Fibroblast of lung (primary cell): ENCODE measurements at regions not wholly inside any gene's neighbourhood (a gene's known extent, or its start where the extent isn't known, plus 50 kb on each side); places are given as distances from the start of the nearest gene placed in this dataset.

Experiments
- EZH2 ChIP-seq: IDR thresholded peaks from 2 replicates; pipeline ENCODE4 v1.5.1; 2012; ENCODE audit warnings: low read length, control low read depth, mild to moderate bottlenecking; ENCODE audit errors: missing control alignments
- TF ChIP-seq, protein P1 (sequence below), 2 donors: IDR thresholded peaks in 1 of 2; conservative IDR thresholded peaks in 1 of 2; 1 replicate in 1 of 2; 2 replicates in 1 of 2; pipeline ENCODE4 v1.5.1; 2011 to 2012; ENCODE audit warnings: low read length in 2 of 2, control low read depth in 1 of 2, inconsistent platforms in 1 of 2, low read depth in 1 of 2, mild to moderate bottlenecking in 1 of 2

DNA sequence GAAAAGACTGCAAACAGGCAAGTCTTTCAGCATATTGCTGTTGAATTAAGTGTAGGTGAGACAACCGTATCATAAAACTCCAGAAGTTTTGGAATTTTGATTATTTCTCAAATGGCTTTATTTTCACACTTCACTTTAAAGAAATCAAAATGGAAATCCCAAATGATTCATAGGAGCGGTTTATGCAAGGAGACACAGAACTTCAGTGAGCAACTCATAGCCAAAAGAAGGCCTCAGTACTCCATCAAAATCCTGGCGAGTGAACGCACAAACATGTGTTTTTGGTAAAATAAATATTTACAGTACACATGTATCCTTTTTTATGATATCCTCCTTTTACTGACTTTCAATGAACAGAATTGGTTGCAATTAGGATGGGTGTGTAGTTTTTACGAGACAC is 140.4 kb upstream of the APCDD1 start:
- TF ChIP-seq, protein P1, sequence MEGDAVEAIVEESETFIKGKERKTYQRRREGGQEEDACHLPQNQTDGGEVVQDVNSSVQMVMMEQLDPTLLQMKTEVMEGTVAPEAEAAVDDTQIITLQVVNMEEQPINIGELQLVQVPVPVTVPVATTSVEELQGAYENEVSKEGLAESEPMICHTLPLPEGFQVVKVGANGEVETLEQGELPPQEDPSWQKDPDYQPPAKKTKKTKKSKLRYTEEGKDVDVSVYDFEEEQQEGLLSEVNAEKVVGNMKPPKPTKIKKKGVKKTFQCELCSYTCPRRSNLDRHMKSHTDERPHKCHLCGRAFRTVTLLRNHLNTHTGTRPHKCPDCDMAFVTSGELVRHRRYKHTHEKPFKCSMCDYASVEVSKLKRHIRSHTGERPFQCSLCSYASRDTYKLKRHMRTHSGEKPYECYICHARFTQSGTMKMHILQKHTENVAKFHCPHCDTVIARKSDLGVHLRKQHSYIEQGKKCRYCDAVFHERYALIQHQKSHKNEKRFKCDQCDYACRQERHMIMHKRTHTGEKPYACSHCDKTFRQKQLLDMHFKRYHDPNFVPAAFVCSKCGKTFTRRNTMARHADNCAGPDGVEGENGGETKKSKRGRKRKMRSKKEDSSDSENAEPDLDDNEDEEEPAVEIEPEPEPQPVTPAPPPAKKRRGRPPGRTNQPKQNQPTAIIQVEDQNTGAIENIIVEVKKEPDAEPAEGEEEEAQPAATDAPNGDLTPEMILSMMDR (conservative IDR thresholded peaks at IDR 0.05 in 1 of 2, IDR thresholded peaks at IDR 0.05 in 1 of 2; ENCODE audit: low read depth in 1 of 2, low read length in 2 of 2), result no peak
- TF ChIP-seq EZH2, result no peak
